ENCODE measurements at regions not wholly inside any gene's neighbourhood (a gene's known extent, or its start where the extent isn't known, plus 50 kb on each side); places are given as distances from the start of the nearest gene placed in this dataset.

GRCh38 chr15:72965671-72966070 lies 86.6 kb upstream of the NEO1 start:
- H3K27ac ChIP-seq: no peak overlapping the region
- in situ Hi-C loops (cut with HindIII; ENCODE audit: low pct_ligation_motif_present, low sequenced_read_pairs): no loop called here

GRCh38 chr15:72964542-72964941 lies 87.7 kb upstream of the NEO1 start:
- Histone ChIP-seq H3K36me3 (replicated peaks) (no peaks in the 10 kb centered on the region), H3K27me3 (replicated peaks) (no peaks in the 10 kb centered on the region), H3K27ac (no peak overlapping the region), H3K4me3 (ENCODE audit: low read depth, low read length) (no peak overlapping the region)
- in situ Hi-C loops (cut with HindIII; ENCODE audit: low pct_ligation_motif_present, low sequenced_read_pairs): no loop called here
- TF ChIP-seq, protein P1, sequence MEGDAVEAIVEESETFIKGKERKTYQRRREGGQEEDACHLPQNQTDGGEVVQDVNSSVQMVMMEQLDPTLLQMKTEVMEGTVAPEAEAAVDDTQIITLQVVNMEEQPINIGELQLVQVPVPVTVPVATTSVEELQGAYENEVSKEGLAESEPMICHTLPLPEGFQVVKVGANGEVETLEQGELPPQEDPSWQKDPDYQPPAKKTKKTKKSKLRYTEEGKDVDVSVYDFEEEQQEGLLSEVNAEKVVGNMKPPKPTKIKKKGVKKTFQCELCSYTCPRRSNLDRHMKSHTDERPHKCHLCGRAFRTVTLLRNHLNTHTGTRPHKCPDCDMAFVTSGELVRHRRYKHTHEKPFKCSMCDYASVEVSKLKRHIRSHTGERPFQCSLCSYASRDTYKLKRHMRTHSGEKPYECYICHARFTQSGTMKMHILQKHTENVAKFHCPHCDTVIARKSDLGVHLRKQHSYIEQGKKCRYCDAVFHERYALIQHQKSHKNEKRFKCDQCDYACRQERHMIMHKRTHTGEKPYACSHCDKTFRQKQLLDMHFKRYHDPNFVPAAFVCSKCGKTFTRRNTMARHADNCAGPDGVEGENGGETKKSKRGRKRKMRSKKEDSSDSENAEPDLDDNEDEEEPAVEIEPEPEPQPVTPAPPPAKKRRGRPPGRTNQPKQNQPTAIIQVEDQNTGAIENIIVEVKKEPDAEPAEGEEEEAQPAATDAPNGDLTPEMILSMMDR (IDR thresholded peaks at IDR 0.05; ENCODE audit: low read depth, low read length, missing control alignments): no peak
- DNase-seq: no peak

More at GRCh38 chr15:72965671-72966070, 86.6 kb upstream of the NEO1 start:
- TF ChIP-seq, protein P1 (IDR thresholded peaks at IDR 0.05; ENCODE audit: low read depth, low read length, missing control alignments): no peak
- DNase-seq: no peak
- Histone ChIP-seq H3K27me3 (replicated peaks) (no peaks in the 10 kb centered on the region), H3K4me3 (ENCODE audit: low read depth, low read length) (no peak overlapping the region), H3K36me3 (replicated peaks) (no peaks in the 10 kb centered on the region)

DNA sequence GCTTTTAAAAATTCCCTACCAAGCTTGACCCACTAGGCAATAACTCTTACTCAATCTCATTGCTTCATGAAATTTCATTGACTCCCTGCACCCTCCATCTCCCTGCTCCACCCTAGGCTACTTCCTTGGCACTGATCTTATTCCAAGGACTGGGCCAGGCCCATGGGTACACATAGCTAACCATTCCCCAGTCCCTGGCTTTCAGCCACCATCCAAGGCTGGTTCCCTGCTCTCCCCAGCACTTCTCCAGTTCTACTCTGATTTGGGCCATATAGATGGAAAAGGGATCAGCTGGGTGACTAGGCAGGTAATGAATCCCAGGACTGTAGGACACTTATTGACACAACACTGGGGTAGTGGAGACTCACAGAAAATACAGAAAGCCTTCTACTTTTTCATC lies 88.1 kb upstream of the NEO1 start:
- H3K36me3 ChIP-seq (replicated peaks): no peaks in the 10 kb centered on the region
- no peaks in the 10 kb centered on the region for H3K27me3 ChIP-seq (replicated peaks)
- DNase-seq: no peak
- H3K4me3 ChIP-seq (ENCODE audit: low read depth, low read length): no peak overlapping the region
- in situ Hi-C loops (cut with HindIII; ENCODE audit: low pct_ligation_motif_present, low sequenced_read_pairs): no loop called here
- TF ChIP-seq, protein P1 (IDR thresholded peaks at IDR 0.05; ENCODE audit: low read depth, low read length, missing control alignments): no peak
- H3K27ac ChIP-seq: no peak overlapping the region

DNA sequence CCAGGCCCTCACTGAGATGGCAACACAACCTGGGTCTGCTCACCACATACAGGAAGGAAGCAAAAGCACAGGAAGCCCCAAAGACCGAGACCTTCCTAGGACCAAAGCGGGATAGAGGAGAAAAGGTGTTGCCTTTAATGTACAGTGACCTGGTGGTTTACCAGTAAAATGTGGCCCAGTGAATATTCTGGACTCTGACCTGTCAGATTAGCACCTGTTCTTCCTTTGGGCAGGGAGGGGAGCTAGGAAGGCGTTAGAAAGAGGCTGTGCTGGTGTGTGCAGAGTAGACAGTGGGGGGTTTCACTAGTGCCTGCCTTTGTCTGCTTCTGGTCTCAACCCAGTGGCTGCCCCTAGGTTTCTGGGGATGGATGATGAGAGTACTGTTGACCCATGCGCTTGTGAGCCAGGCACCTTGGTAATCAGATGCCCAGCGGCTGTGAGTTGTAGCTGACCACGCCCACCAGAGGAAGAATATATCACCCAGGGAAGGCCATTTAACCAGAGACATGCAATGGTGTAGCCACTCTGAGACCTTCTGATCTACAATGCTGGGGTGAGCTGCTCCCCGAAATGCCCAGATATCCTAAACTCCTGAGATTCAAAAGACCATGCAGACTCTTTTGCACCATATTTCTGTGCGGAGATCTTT lies 90.1 kb upstream of the NEO1 start:
- Histone ChIP-seq H3K27me3 (replicated peaks) (no peaks in the 10 kb centered on the region), H3K27ac (no peak overlapping the region), H3K36me3 (replicated peaks) (no peaks in the 10 kb centered on the region), H3K4me3 (ENCODE audit: low read depth, low read length) (no peak overlapping the region)
- TF ChIP-seq, protein P1 (IDR thresholded peaks at IDR 0.05; ENCODE audit: low read depth, low read length, missing control alignments): no peak
- in situ Hi-C loops (cut with HindIII; ENCODE audit: low pct_ligation_motif_present, low sequenced_read_pairs): no loop called here
- DNase-seq: no peak

DNA sequence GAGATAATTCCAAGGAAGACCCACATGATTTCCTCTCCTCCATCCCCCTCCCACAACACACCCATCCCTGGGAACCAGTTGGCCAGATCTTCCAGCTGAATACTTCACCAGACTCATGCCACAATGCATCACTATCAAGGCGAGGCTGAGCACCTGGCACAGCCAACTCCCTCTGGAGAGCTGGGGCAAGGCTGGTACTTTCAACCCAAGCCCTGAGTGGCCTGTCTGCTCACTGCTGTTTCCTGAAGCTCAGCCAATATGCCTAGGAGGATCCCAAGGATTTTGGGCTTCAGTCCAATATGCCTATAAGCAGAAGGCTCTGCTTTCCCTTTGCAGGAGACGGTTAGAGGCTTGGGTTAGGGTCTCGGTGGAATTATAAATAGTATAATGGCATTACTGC lies 90.9 kb upstream of the NEO1 start:
- in situ Hi-C loops (cut with HindIII; ENCODE audit: low pct_ligation_motif_present, low sequenced_read_pairs): no loop called here

More for the DNA sequence above, 90.9 kb upstream of the NEO1 start:
- H3K4me3 ChIP-seq (ENCODE audit: low read depth, low read length): no peak overlapping the region
- H3K27ac ChIP-seq: no peak overlapping the region
- H3K27me3 ChIP-seq (replicated peaks): no peaks in the 10 kb centered on the region
- H3K36me3 ChIP-seq (replicated peaks): no peaks in the 10 kb centered on the region
- TF ChIP-seq, protein P1 (IDR thresholded peaks at IDR 0.05; ENCODE audit: low read depth, low read length, missing control alignments): no peak
- no peak for DNase-seq
